SK-N-MC (cell line): ENCODE measurements at regions not wholly inside any gene's neighbourhood (a gene's known extent, or its start where the extent isn't known, plus 50 kb on each side); places are given as distances from the start of the nearest gene placed in this dataset.

Experiments used
- EZH2 ChIP-seq: fragments of 200-600 bp; sonication (generic); IDR thresholded peaks from one replicate; pipeline ENCODE4 v1.6.1; 2017; ENCODE audit warnings: antibody characterized with exemption
- POLR2AphosphoS5 ChIP-seq: IDR thresholded peaks from 2 replicates; pipeline ENCODE4 v1.6.1; 2012; ENCODE audit warnings: mild to moderate bottlenecking, low read depth, low read length, borderline replicate concordance

- TF ChIP-seq POLR2AphosphoS5 (no peak), EZH2 (no peak)
Observed at GRCh38 chr20:58044931-58045555, 183.4 kb downstream of the ANKRD60 start.
